Fibroblast of skin of right quadriceps (primary cell): ENCODE measurements at regions not wholly inside any gene's neighbourhood (a gene's known extent, or its start where the extent isn't known, plus 50 kb on each side); places are given as distances from the start of the nearest gene placed in this dataset.
"Not testable (repeated sequence)": the region's sequence is repeated elsewhere in the genome, so short reads cannot be mapped to it uniquely, and the experiment has no call there.

Experiments
- DNase-seq: peaks from one replicate; pipeline ENCODE4 v3.0.0-alpha.2; 2013

DNA sequence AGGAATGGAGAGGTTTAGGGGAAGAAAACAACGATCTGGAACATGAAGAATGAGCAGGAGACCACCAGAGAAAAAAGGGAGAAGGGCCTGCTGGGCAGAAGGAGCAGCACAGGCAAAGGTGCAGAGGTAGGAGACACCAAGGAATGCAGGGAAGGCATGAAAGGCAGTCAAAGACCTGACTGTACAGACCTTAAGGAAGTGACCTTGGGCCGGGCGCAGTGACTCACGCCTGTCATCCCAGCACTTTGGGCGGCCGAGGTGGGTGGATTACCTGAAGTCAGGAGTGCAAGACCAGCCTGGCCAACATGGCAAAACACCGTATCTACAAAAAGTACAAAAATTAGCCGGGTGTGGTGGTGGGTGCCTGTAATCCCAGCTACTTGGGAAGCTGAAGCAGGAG is 157.7 kb upstream of the ATP10A start:
- no peak for DNase-seq

DNA sequence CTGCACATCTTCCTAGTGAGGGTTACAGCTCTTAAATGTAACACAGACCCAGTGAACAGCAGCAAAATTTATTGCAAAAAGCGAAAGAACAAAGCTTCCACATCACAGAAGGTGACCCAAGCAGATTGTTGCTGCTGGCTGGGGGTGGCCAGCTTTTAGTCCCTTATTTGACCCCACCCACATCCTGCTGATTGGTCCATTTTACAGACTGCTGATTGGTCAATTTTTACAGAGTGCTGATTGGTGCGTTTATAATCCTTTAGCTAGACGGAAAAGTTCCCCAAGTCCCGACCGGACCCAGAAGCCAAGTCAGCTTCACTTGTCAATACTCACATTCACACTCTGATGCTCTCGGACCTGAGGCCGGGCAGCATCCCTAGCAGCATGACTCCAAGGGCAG is 154.5 kb upstream of the ATP10A start:
- no peak for DNase-seq

DNA sequence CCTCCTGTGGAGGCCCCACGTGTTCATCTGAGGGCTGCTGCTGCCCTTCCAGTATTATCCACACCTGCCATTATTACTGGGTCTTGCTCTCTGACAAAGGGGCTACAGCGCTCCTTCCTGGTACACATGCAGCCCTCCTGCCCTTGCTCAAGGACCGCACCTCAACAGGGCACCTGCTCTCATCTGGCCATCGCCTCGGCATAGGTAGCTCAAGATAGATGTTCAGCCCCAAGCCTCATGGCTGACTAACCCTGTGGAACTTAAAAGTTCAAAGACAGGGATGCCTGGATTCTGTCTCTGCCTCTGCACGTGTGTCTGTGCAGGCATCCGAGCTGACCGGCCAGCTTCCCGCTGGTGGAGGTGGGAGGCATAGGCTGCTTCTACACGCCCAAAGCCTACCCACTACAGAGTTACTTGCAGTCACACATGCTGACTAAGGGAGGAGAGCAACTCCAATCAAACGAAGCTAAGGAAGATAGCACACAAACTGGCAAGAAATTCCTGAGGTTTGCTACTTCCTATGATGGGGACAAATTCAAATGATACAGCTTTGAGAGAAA is 152.5 kb upstream of the ATP10A start:
- no peak for DNase-seq

DNA sequence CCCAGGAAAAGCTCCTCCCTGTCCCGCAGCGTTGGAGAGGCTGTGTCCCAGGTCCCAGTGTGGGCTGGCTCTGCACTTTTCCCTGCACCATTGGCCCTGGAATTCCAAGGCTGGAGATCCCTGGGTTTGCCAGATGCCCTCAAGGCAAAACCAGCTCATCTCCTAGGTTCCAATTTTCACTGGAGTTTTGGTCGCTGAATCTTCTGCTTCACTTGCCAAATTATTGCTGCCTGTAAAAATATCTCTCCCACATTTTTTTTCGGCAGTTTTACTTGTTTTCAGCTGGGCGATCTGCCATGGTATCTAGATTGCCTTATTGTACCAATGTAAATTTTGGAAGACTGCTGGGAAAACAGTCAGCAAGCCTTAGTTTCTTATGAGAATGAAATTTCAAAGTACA is 150.9 kb upstream of the ATP10A start:
- DNase-seq: no peak

DNA sequence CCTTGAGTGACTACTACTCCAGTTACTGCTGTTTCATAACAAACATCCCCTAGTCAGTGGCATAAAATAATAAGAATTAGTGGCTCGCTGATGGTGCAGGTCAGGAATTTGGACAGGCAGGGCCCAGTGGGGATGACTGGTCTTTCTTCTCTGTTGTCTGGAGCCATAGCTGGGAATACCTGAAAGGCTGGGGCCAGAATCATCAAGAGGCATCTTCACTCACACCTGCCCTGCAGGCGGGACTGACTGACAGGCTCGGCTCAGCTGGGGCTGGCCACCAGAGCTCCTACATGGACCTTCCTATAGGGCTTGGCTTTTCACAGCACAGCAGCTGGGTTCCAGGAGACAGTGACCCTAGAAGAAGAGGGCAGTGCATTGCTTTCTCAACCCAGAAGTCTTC is 148.8 kb upstream of the ATP10A start:
- DNase-seq: no peak

GRCh38 chr15:26007151-26007550 is 144.0 kb upstream of the ATP10A start:
- DNase-seq: no peak

- no peak for DNase-seq
Measured at GRCh38 chr15:26001201-26001600, 138.1 kb upstream of the ATP10A start.

- no peak for DNase-seq
Measured at GRCh38 chr15:25993506-25993905, 130.4 kb upstream of the ATP10A start.

DNA sequence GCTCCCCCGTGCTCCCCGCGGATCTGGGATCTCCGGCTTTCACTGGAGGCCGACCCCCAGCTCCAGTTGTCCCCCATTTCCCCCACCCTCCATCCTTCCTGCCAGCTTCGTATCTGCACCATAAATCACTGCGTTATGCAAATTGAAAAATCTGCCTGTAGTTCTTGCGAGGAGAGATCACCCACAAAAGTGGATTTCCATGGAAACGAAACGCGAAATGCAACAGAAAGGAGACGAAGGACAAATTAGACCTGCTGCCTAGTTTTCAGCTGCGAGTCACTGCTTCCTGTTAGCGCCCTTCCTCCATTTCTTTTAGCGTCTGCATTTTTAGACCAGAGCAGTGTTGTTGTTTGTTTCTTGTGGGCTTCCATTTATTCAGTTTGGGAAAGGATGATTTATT is 127.1 kb upstream of the ATP10A start:
- DNase-seq: no peak

- no peak for DNase-seq
Measured at GRCh38 chr15:25989327-25989726, 126.2 kb upstream of the ATP10A start.

GRCh38 chr15:25988716-25989115 is 125.6 kb upstream of the ATP10A start:
- not testable (repeated sequence) for DNase-seq

DNA sequence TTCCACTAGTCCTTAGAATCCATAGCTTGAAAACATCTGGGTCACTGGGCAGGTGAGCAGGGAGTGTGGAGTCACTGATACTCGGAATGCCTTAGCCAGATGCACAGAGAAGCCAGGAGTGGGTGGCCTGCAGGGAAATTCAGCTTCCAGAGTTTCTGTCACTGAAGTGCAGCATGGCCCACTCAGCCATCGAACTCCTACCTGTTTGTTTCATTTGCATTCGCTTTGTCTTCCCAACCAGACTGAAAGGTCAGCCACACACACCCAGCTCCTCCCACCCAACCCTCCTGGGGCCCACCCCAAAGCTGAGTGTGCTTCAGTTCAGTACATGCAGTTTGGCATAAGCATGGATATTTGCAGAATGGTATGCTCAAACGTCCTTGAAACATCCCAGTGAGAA is 124.5 kb upstream of the ATP10A start:
- no peak for DNase-seq

DNA sequence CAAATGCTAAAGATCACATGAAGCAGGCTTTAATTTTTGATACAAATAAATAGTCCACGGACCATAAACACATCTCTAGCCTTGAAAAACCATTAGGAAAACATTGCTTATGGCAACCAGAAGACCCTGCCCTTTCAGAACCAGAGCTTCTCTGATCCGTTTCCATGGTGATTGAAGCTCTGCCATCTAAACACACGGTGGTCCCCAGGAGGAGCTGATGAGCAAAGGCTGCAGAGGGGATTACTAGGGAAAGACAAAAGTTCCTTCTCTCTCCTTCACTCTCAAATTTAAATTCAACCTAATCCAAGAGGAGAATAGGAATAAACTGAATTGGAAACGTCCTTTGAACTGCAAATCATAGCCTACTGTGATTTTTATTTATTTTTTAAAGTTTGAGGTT is 122.0 kb upstream of the ATP10A start:
- no peak for DNase-seq

DNA sequence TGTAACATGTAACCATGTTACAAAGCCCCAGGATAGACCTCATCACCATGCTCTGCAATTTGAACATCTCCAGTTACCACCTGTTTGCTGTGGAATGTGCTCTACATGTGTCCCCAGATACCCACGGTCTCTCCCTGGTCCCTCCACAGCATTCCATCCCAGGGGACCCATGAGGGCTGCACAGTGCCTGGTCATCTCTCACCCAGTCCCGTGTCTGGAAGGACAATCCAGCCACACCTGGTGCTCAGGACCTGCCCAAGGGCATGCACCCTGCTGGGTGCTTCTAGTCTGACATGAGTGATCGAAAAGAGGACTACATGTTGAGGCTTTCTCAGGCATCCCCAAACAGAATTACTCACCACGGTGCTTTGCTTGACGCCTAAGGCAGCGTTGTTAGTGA is 119.6 kb upstream of the ATP10A start:
- no peak for DNase-seq

- no peak for DNase-seq
Measured at GRCh38 chr15:25981114-25981513, 118.0 kb upstream of the ATP10A start.

DNA sequence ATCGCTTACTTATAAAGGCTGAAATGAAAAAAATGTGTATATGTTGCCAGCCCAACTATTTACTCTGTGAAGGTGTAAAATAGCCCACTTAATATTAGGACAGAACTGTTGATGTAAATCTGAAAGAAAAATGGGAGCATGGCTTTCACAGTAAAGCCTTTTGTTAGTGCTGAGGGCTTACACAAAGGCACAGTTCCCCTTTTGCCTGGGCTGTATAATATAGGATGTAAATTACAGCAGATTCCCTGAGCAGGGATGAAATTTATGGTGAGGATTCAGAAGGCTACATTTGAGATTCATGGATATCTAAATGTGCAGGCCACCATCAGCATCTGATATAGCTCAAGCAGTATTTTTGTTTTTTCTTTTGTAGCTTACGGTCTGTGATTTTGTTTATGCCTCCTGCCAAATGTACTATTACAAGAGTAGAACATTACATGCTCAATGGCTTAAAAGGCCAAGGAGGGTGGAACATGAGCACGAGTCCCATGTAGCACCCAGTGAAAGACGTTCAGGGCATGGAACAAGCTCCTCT is 109.1 kb upstream of the ATP10A start:
- no peak for DNase-seq

DNA sequence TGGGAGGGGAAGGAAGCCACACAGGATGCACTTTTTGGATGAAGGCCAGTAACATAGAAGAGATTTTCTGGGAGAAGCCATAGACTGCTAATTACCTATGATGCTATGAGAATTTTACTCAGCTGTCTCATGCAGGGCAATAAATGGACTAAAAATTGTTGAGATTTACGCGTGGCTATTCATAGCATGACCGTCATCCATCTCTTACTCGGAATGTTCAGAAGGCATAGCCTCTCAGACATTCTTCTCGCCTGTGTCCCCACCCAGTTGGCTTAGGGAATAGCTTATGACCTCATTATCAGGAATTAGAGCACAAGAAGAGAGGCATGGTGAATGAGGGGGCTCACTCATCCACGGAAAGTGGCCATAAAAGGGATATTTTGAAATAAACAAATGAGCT is 107.9 kb upstream of the ATP10A start:
- DNase-seq: peak; percentile 5

DNA sequence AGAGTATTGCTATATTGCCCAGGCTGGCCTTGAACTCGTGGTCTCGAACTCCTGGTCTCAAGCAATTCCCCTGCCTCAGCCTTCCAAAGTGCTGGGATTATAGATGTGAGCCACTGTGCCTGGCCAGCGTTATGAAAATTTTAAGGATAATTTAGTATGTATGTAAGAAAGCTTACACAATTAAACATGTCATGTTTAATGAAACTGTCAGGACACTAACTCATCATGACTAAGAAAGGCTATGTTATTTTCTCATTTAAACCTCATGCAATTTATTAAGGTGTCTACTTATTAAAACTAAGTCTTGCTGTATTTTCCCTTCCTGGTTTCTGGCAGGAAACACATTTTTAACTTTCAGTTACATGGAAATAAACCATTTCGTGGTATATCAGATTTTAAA is 106.8 kb upstream of the ATP10A start:
- DNase-seq: no peak

GRCh38 chr15:25967116-25967515 is 104.0 kb upstream of the ATP10A start:
- DNase-seq: peak; percentile 15

- no peak for DNase-seq
Measured at GRCh38 chr15:25965326-25965725, 102.2 kb upstream of the ATP10A start.

- DNase-seq: no peak
Measured at GRCh38 chr15:25960273-25960672, 97.1 kb upstream of the ATP10A start.

GRCh38 chr15:25959100-25959499 is 96.0 kb upstream of the ATP10A start:
- no peak for DNase-seq

- no peak for DNase-seq
Measured at GRCh38 chr15:25955628-25956027, 92.5 kb upstream of the ATP10A start.

- no peak for DNase-seq
Measured at GRCh38 chr15:25954398-25954797, 91.3 kb upstream of the ATP10A start.

DNA sequence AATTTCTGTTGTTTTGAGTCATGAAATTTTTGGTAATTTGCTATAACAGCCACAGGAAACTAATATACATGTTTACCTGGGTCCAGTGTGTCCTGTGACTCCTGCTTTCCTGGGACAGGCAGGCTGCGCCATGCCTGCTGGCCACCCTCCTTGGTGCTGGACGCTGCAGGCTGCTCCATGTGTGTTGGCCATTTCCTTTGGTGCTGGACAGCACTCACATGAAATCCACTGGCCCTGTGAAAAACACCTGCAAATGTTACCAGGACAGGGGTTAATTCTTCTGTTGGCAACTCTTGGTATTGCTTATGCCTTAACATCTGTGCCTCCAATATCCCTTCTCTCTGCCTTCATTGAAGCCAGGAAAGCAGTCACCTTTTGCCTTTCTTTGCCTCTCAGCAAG is 86.9 kb upstream of the ATP10A start:
- DNase-seq: no peak
